ENCODE measurements at regions not wholly inside any gene's neighbourhood (a gene's known extent, or its start where the extent isn't known, plus 50 kb on each side); places are given as distances from the start of the nearest gene placed in this dataset.

- DNase-seq (ENCODE audit: low spot score) (no peak), ATAC-seq (no peak)
- intact Hi-C loops (cut with DNase I), result no loop called here
Measured at GRCh38 chr9:105053209-105053652, 125.3 kb upstream of the ABCA1 start.

GRCh38 chr9:105054491-105054890 is 126.5 kb upstream of the ABCA1 start:
- no peak for ATAC-seq
- no peak for DNase-seq (ENCODE audit: low spot score)
- intact Hi-C loops (cut with DNase I), result no loop called here

GRCh38 chr9:105055917-105056316 is 128.0 kb upstream of the ABCA1 start:
- intact Hi-C loops (cut with DNase I), result no loop called here
- DNase-seq (ENCODE audit: low spot score), result no peak
- peak; percentile 39 for ATAC-seq

GRCh38 chr9:105057551-105057950 is 129.6 kb upstream of the ABCA1 start:
- ATAC-seq (no peak), DNase-seq (ENCODE audit: low spot score) (no peak)
- intact Hi-C loops (cut with DNase I), result no loop called here

- intact Hi-C loops (cut with DNase I), result no loop called here
- DNase-seq (ENCODE audit: low spot score) (no peak), ATAC-seq (no peak)
Measured at GRCh38 chr9:105059252-105059651, 131.3 kb upstream of the ABCA1 start.

GRCh38 chr9:105062222-105062855 is 134.4 kb upstream of the ABCA1 start:
- no peak for ATAC-seq
- intact Hi-C loops (cut with DNase I), result no loop called here
- no peak for DNase-seq (ENCODE audit: low spot score)

- intact Hi-C loops (cut with DNase I), result no loop called here
- DNase-seq (ENCODE audit: low spot score) (peak; percentile 92), ATAC-seq (peak; percentile 97)
Measured at GRCh38 chr9:105064248-105065097, 136.5 kb upstream of the ABCA1 start.

- ATAC-seq, result no peak
- intact Hi-C loops (cut with DNase I), result no loop called here
Measured at GRCh38 chr9:105065098-105066088, 137.4 kb upstream of the ABCA1 start.

GRCh38 chr9:105066275-105066865 is 138.4 kb upstream of the ABCA1 start:
- intact Hi-C loops (cut with DNase I), result no loop called here
- DNase-seq (ENCODE audit: low spot score), result no peak
- peak; percentile 7 for ATAC-seq

More at GRCh38 chr9:105065098-105066088, 137.4 kb upstream of the ABCA1 start:
- no peak for DNase-seq (ENCODE audit: low spot score)

GRCh38 chr9:105067895-105068580 is 140.1 kb upstream of the ABCA1 start:
- intact Hi-C loops (cut with DNase I), result no loop called here
- ATAC-seq (no peak), DNase-seq (ENCODE audit: low spot score) (no peak)

- no peak for DNase-seq (ENCODE audit: low spot score)
- intact Hi-C loops (cut with DNase I), result no loop called here
- no peak for ATAC-seq
Measured at GRCh38 chr9:105069285-105069684, 141.3 kb upstream of the ABCA1 start.

- DNase-seq (ENCODE audit: low spot score) (no peak), ATAC-seq (no peak)
- intact Hi-C loops (cut with DNase I), result no loop called here
Measured at GRCh38 chr9:105069696-105070095, 141.7 kb upstream of the ABCA1 start.

GRCh38 chr9:105070176-105070575 is 142.2 kb upstream of the ABCA1 start:
- ATAC-seq (no peak), DNase-seq (ENCODE audit: low spot score) (no peak)
- intact Hi-C loops (cut with DNase I), result no loop called here

- DNase-seq (ENCODE audit: low spot score) (no peak), ATAC-seq (no peak)
- intact Hi-C loops (cut with DNase I), result no loop called here
Measured at GRCh38 chr9:105072476-105072875, 144.5 kb upstream of the ABCA1 start.

GRCh38 chr9:105073147-105073546 is 145.2 kb upstream of the ABCA1 start:
- ATAC-seq (no peak), DNase-seq (ENCODE audit: low spot score) (no peak)
- intact Hi-C loops (cut with DNase I), result no loop called here

- intact Hi-C loops (cut with DNase I), result no loop called here
- DNase-seq (ENCODE audit: low spot score), result no peak
Measured at GRCh38 chr9:105074491-105074890, 146.5 kb upstream of the ABCA1 start.

GRCh38 chr9:105076729-105077128 is 148.8 kb upstream of the ABCA1 start:
- no peak for DNase-seq (ENCODE audit: low spot score)
- intact Hi-C loops (cut with DNase I), result no loop called here
- ATAC-seq, result no peak

More at GRCh38 chr9:105074491-105074890, 146.5 kb upstream of the ABCA1 start:
- no peak for ATAC-seq

GRCh38 chr9:105079457-105079856 is 151.5 kb upstream of the ABCA1 start:
- no peak for ATAC-seq
- no peak for DNase-seq (ENCODE audit: low spot score)
- intact Hi-C loops (cut with DNase I), result no loop called here
